ENCODE measurements at regions not wholly inside any gene's neighbourhood (a gene's known extent, or its start where the extent isn't known, plus 50 kb on each side); places are given as distances from the start of the nearest gene placed in this dataset.
"Not testable (repeated sequence)": the region's sequence is repeated elsewhere in the genome, so short reads cannot be mapped to it uniquely, and the experiment has no call there.

GRCh38 chr6:96276305-96276704 is 245.3 kb upstream of the UFL1 start:
- no peak for FAIRE-seq

GRCh38 chr6:96276856-96277255 is 244.8 kb upstream of the UFL1 start:
- DNase-seq (ENCODE audit: low spot score) (no peak), FAIRE-seq (no peak)

More at GRCh38 chr6:96276305-96276704, 245.3 kb upstream of the UFL1 start:
- DNase-seq (ENCODE audit: low spot score), result no peak

GRCh38 chr6:96279084-96279483 is 242.5 kb upstream of the UFL1 start:
- no peak for FAIRE-seq
- DNase-seq (ENCODE audit: low spot score), result no peak

GRCh38 chr6:96286503-96286902 is 235.1 kb upstream of the UFL1 start:
- no peak for DNase-seq (ENCODE audit: low spot score)
- FAIRE-seq, result no peak

- FAIRE-seq, result no peak
These were observed 222.1 kb upstream of the UFL1 start for GRCh38 chr6:96299525-96299924.

GRCh38 chr6:96301023-96301422 is 220.6 kb upstream of the UFL1 start:
- FAIRE-seq (no peak), DNase-seq (ENCODE audit: low spot score) (peak; percentile 35)

More at GRCh38 chr6:96299525-96299924, 222.1 kb upstream of the UFL1 start:
- DNase-seq (ENCODE audit: low spot score), result no peak

- peak; percentile 60 for DNase-seq (ENCODE audit: low spot score)
- FAIRE-seq, result no peak
These were observed 219.8 kb upstream of the UFL1 start for GRCh38 chr6:96301781-96302180.

- DNase-seq (ENCODE audit: low spot score) (no peak), FAIRE-seq (no peak)
These were observed 218.6 kb upstream of the UFL1 start for GRCh38 chr6:96302991-96303390.

- no peak for FAIRE-seq
These were observed 216.6 kb upstream of the UFL1 start for GRCh38 chr6:96304997-96305396.

GRCh38 chr6:96330884-96331283 is 190.7 kb upstream of the UFL1 start:
- FAIRE-seq (no peak), DNase-seq (ENCODE audit: low spot score) (no peak)

More at GRCh38 chr6:96304997-96305396, 216.6 kb upstream of the UFL1 start:
- DNase-seq (ENCODE audit: low spot score), result no peak

- FAIRE-seq (no peak), DNase-seq (ENCODE audit: low spot score) (no peak)
These were observed 181.4 kb upstream of the UFL1 start for GRCh38 chr6:96340164-96340563.

- FAIRE-seq (no peak), DNase-seq (ENCODE audit: low spot score) (no peak)
These were observed 176.1 kb upstream of the UFL1 start for GRCh38 chr6:96345501-96345900.

- FAIRE-seq (no peak), DNase-seq (ENCODE audit: low spot score) (no peak)
These were observed 140.4 kb upstream of the UFL1 start for GRCh38 chr6:96381246-96381645.

- DNase-seq (ENCODE audit: low spot score), result no peak
- no peak for FAIRE-seq
These were observed 129.7 kb upstream of the UFL1 start for GRCh38 chr6:96391776-96392360.

- FAIRE-seq (no peak), DNase-seq (ENCODE audit: low spot score) (peak; percentile 4)
These were observed 126.9 kb upstream of the UFL1 start for GRCh38 chr6:96394727-96395126.

- FAIRE-seq (no peak), DNase-seq (ENCODE audit: low spot score) (no peak)
These were observed 111.1 kb upstream of the UFL1 start for GRCh38 chr6:96410467-96410866.

GRCh38 chr6:96420294-96420693 is 101.3 kb upstream of the UFL1 start:
- FAIRE-seq (no peak), DNase-seq (ENCODE audit: low spot score) (no peak)

GRCh38 chr6:96433950-96434349 is 87.7 kb upstream of the UFL1 start:
- FAIRE-seq (no peak), DNase-seq (ENCODE audit: low spot score) (no peak)

GRCh38 chr6:96436398-96436797 is 85.2 kb upstream of the UFL1 start:
- DNase-seq (ENCODE audit: low spot score) (no peak), FAIRE-seq (no peak)

- not testable (repeated sequence) for FAIRE-seq; DNase-seq (ENCODE audit: low spot score)
These were observed 84.4 kb upstream of the UFL1 start for GRCh38 chr6:96437228-96437627.

GRCh38 chr6:96450082-96450769 is 71.4 kb upstream of the UFL1 start:
- no peak for DNase-seq (ENCODE audit: low spot score)
- no peak for FAIRE-seq

GRCh38 chr6:96450770-96451130 is 70.9 kb upstream of the UFL1 start:
- DNase-seq (ENCODE audit: low spot score), result no peak
- no peak for FAIRE-seq

- DNase-seq (ENCODE audit: low spot score) (no peak), FAIRE-seq (no peak)
These were observed 62.8 kb upstream of the UFL1 start for GRCh38 chr6:96458771-96459170.

Measured in urothelium cell line (cell line).